ENCODE measurements at regions not wholly inside any gene's neighbourhood (a gene's known extent, or its start where the extent isn't known, plus 50 kb on each side); places are given as distances from the start of the nearest gene placed in this dataset.

GRCh38 chr1:43068911-43069310 lies 103.2 kb downstream of the EBNA1BP2 start:
- Histone ChIP-seq H2AK9ac (replicated peaks; ENCODE audit: low read depth, low read length, poor library complexity) (peak overlapping the region; percentile 16), H4K91ac (ENCODE audit: insufficient read depth, low read depth, low read length) (no peak overlapping the region; the same call in 1 of the 2 replicates), H3K4me2 (ENCODE audit: low read depth, low read length) (no peak overlapping the region), H2AFZ (replicated peaks; ENCODE audit: low read length, poor library complexity) (peak overlapping the region; percentile 2), H4K8ac (ENCODE audit: low read depth in 2 of 2, low read length in 2 of 2) (peak overlapping the region in 1 of 2 experiments; percentile 46; a peak in 1 of 4 replicates), H3K27me3 (ENCODE audit: control insufficient read depth, insufficient read depth, low read length) (0 out of 2 replicates have a peak, but pooled peaks cover 1% of the 10 kb centered on the region), H2AK5ac (ENCODE audit: low read depth, low read length) (peak overlapping the region; percentile 2; the same call in 1 of the 2 replicates), H3K79me1 (ENCODE audit: low read depth in 1 of 2, low read length in 2 of 2) (peaks cover 0 to 3% of the 10 kb centered on the region in 2 experiments; a peak in 1 of 4 replicates), H3K23ac (ENCODE audit: low read depth, low read length) (no peak overlapping the region), H3K4ac (ENCODE audit: low read depth, low read length) (no peak overlapping the region; the same call in 1 of the 2 replicates), H2BK20ac (ENCODE audit: low read depth, low read length) (no peak overlapping the region), H3K9ac (ENCODE audit: low read depth, low read length) (no peak overlapping the region), H3K9me1 (ENCODE audit: insufficient read depth, low read length) (peaks cover 5% of the 10 kb centered on the region), H3K27ac (ENCODE audit: insufficient read depth, low read length) (no peak overlapping the region), H4K5ac (ENCODE audit: low read depth, low read length) (peak overlapping the region; percentile 81), H3K9me3 (ENCODE audit: control insufficient read depth, insufficient read depth, low read length) (no peaks in the 10 kb centered on the region), H3K36me3 (ENCODE audit: control insufficient read depth, insufficient read depth, low read length) (no peaks in the 10 kb centered on the region), H3K4me3 (ENCODE audit: insufficient read depth, low read depth, low read length) (no peak overlapping the region), H3K14ac (replicated peaks; ENCODE audit: low read depth, low read length) (no peak overlapping the region), H2BK120ac (ENCODE audit: low read depth, low read length) (0 out of 2 replicates have a peak overlapping the region, but pooled peaks have one; percentile 80), H3K4me1 (ENCODE audit: control insufficient read depth, insufficient read depth, low read length) (peaks cover 13% of the 10 kb centered on the region), H4K20me1 (ENCODE audit: insufficient read depth, low read length) (no peaks in the 10 kb centered on the region), H2BK15ac (ENCODE audit: low read depth, low read length) (peak overlapping the region; percentile 9; the same call in 2 of the 3 replicates), H3K56ac (ENCODE audit: extremely low read depth, insufficient read depth, low read length) (no peak overlapping the region), H3K18ac (ENCODE audit: low read depth, low read length) (no peak overlapping the region), H2BK5ac (ENCODE audit: low read depth, low read length, poor library complexity, severe bottlenecking) (no peak overlapping the region)
- WGBS, 2 experiments (ENCODE audit: extremely low coverage in 2 of 2, insufficient read length in 1 of 2) = no CpG with 5 or more reads among the region's 6 CpGs
- ATAC-seq (ENCODE audit: low read depth) (no peak), DNase-seq (no peak)
- no TSS peak for BruUV-seq (replicated peaks)
- ChIA-PET POLR2A (ENCODE audit: unreplicated experiment) (no interaction called here), CTCF (no interaction called here)
- dilution Hi-C loops (cut with HindIII; ENCODE audit: low sequenced_read_pairs, unreplicated experiment) = no loop called here
- intact Hi-C loops (cut with micrococcal nuclease) = no loop called here
- TF ChIP-seq BHLHE40 (IDR thresholded peaks at IDR 0.05; ENCODE audit: low read depth, low read length) = no peak
- no peak for TF ChIP-seq MXI1 (IDR thresholded peaks at IDR 0.05; ENCODE audit: borderline replicate concordance, low read depth, low read length)
- no peak for TF ChIP-seq CHD1 (IDR thresholded peaks at IDR 0.05; ENCODE audit: low read depth, low read length)
- in situ Hi-C loops (cut with MboI; ENCODE audit: low sequenced_read_pairs) = loop anchor here (5.0 kb wide), 1 partner anchor 147 kb away; no protein-coding TSS in a partner anchor
